ENCODE measurements at regions not wholly inside any gene's neighbourhood (a gene's known extent, or its start where the extent isn't known, plus 50 kb on each side); places are given as distances from the start of the nearest gene placed in this dataset.

DNA sequence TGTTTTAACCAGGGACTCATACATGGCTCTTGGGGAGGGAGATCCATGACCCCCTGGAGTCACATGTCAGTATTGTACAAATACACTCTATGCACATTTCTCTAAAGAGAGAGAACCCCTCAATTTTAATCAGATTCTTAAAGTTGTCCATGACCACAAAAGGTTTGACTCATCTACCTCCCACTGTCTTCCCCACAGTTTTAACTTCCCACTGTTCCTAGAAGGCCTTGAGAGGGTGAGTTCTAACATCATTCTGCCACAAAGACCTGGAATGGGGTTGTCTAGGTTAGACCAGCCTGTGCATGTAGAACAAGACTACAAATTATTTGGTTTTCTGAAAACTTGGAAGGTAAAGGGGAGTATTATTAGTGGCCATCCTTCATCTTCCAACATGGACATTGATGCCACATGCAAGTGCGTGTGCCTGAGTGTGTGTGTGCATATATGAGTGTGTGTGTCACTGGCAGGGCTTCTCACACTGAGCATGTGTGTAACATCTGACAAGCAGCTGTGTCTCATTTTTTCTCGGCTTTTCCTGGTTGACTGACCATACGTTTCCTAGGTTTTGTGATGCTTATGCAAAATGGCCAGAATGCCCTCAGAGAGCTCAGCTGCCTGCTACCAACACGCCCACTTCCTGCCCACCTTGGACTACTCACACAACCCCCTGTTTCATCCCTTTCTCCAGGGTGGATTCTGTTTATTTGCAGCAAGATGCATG is 94.6 kb upstream of the LGALSL start:
- Mint-ChIP-seq H3K36me3 (ENCODE audit: low read depth) (peaks cover 2% of the 10 kb centered on the region), H3K27me3 (peaks cover 77% of the 10 kb centered on the region), H3K27ac (no peak overlapping the region), H3K4me1 (peaks cover 16% of the 10 kb centered on the region), H3K4me3 (no peak overlapping the region)
- H3K9me3 ChIP-seq (ENCODE audit: control insufficient read depth, low read length, poor library complexity, severe bottlenecking) = no peaks in the 10 kb centered on the region
- DNase-seq = no peak
- no peak for ATAC-seq

DNA sequence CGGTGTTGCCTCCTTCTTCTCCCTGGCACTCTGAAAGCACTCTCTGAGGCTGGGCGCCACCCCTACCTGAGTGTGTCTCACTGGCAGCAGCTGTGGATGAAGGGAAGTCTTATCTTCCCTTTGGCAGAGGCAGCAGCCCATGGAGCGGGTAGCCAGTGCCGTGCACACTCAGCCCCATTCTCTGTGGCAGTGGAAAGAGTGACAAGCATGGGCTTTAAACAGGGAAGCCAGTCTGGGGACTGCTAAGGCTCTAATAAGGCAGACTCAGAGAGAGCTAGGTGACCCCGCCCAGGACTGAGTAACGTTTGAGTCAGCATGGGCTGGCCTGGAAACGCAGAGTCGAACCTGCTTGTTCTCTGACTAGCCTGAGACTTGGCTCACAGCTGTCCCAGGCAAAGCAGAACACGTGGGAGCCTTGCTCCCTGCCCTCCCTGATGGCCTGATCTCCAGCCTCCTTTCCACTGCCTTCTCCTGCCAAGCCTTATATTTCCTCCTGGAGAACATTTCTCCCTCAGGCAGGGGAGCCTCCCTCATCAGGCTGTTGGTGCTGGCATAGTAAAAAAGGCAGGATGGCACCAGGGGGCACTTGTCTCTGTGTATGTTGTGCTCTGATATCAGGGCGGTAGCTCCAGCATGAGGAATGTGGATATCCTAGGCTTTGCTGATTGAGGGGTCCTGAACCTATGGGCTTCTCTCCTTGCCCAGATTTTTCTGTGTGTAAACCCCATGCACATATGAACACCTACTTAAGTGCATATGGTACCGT is 93.9 kb upstream of the LGALSL start:
- Mint-ChIP-seq H3K27ac (no peak overlapping the region), H3K4me3 (no peak overlapping the region), H3K36me3 (ENCODE audit: low read depth) (peaks cover 2% of the 10 kb centered on the region), H3K4me1 (peaks cover 16% of the 10 kb centered on the region), H3K27me3 (peaks cover 73% of the 10 kb centered on the region)
- DNase-seq (no peak), ATAC-seq (no peak)
- no peaks in the 10 kb centered on the region for H3K9me3 ChIP-seq (ENCODE audit: control insufficient read depth, low read length, poor library complexity, severe bottlenecking)

DNA sequence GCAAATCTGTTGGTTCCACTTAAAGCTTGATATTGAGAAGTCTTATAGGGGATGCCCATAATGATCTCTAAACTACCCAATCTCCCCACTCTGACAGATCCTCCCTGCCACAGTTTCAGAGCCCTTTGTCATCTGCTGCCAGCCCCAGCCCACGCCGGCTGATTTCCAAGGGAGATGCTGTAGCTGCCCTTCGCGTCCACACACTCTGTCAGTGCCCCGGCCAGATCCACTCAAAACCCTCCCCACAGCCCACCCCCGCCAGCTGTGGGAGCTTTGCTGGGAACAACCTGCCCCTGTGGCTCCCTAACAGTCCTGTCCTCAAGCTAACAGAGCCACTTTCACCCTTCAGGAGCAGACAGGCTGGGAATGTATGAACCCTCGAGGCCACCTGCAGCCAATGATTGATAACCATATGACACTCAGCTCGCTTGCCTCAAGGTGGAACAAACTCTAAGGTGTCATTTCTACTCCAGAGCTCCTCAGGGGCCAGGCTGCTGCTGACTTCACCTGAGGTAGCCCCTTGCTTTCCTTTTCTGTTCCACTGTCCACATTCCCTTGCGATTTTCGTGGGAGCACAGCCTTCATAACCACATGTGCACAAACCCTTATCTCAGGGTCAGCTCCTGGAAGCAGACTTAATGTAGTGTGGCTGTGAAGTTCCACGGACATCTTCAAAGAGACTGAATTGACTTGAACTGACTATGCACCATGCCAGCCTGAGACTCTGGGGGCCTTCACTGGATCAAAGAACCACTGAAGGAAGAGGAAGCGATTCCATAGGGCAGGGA is 92.6 kb upstream of the LGALSL start:
- no peaks in the 10 kb centered on the region for H3K9me3 ChIP-seq (ENCODE audit: control insufficient read depth, low read length, poor library complexity, severe bottlenecking)
- Mint-ChIP-seq H3K4me1 (peaks cover 10% of the 10 kb centered on the region), H3K27me3 (peaks cover 62% of the 10 kb centered on the region), H3K36me3 (ENCODE audit: low read depth) (peaks cover 2% of the 10 kb centered on the region), H3K27ac (no peak overlapping the region), H3K4me3 (no peak overlapping the region)
- no peak for DNase-seq
- no peak for ATAC-seq

DNA sequence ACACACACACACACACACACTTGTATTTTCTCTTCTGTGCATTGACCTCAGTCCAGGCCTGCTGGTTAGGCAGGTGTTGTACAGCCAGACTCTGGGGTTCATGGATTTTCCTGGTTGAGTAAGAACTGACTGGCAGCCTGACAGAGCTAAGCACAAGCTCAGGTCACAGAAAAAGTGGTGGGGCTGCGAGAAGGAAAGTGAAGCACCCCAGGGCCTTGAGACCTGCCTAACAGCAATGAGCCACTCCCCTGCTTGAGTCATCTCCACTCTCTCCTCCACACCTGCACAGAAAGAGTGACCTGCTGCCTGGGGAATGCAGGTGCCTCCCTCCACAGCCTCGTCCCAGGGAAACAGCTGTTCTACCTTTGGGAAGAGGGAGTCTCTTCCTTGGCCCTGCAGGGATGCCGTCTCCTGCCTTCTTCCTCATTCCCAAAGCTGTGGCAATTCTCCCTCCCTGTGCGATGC is 91.4 kb upstream of the LGALSL start:
- Mint-ChIP-seq H3K4me3 (no peak overlapping the region), H3K27me3 (peaks cover 49% of the 10 kb centered on the region), H3K36me3 (ENCODE audit: low read depth) (peaks cover 2% of the 10 kb centered on the region), H3K4me1 (peaks cover 5% of the 10 kb centered on the region), H3K27ac (no peak overlapping the region)
- DNase-seq (no peak), ATAC-seq (no peak)
- H3K9me3 ChIP-seq (ENCODE audit: control insufficient read depth, low read length, poor library complexity, severe bottlenecking) = no peaks in the 10 kb centered on the region

DNA sequence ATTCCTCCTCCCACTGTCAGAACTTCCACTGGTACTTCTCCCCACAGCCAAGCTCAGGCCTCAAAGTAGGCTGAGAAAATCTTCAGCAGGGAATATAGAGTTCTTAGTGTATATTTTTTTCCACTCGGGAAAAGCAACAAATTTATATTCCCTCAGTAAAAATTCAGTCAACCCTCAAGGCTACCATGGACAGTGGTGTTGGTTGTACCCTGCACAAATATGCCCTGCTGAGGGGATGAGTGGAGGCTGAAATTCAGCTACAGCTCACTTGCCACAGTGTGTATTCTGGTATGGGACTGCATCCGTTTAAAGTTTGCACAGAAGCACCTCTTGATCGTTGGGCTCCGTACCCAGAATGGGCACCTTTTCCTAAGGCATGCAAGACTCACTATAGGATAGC is 90.8 kb upstream of the LGALSL start:
- peaks cover 5% of the 10 kb centered on the region for H3K4me1 Mint-ChIP-seq
- no peak overlapping the region for H3K27ac Mint-ChIP-seq
- DNase-seq = no peak
- no peak for ATAC-seq
- H3K27me3 Mint-ChIP-seq = peaks cover 49% of the 10 kb centered on the region
- H3K4me3 Mint-ChIP-seq = no peak overlapping the region
- no peaks in the 10 kb centered on the region for H3K9me3 ChIP-seq (ENCODE audit: control insufficient read depth, low read length, poor library complexity, severe bottlenecking)
- peaks cover 2% of the 10 kb centered on the region for H3K36me3 Mint-ChIP-seq (ENCODE audit: low read depth)

DNA sequence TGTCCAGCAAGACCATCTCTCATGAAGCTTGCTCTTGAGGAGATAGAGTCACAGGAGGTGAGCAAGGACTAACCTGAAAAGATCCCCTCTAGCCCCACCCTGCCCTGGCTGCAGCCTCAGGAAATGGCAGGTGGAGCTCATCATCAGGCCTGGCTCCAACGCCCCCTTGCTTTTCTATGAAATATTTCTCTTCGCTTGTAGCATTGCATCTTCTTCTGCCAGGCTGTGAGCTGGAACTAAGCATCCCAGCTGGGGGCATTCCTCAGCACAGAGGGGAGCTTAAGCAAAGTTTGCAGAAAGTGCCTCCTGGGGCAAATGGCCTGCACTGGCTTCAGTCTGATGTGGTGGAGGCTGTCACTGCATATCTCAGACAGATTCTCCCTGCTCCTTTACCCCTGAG is 90.1 kb upstream of the LGALSL start:
- no peak for ATAC-seq
- Mint-ChIP-seq H3K36me3 (ENCODE audit: low read depth) (peaks cover 2% of the 10 kb centered on the region), H3K4me1 (peaks cover 8% of the 10 kb centered on the region), H3K4me3 (no peak overlapping the region), H3K27me3 (peaks cover 49% of the 10 kb centered on the region), H3K27ac (no peak overlapping the region)
- no peak for DNase-seq
- no peaks in the 10 kb centered on the region for H3K9me3 ChIP-seq (ENCODE audit: control insufficient read depth, low read length, poor library complexity, severe bottlenecking)

DNA sequence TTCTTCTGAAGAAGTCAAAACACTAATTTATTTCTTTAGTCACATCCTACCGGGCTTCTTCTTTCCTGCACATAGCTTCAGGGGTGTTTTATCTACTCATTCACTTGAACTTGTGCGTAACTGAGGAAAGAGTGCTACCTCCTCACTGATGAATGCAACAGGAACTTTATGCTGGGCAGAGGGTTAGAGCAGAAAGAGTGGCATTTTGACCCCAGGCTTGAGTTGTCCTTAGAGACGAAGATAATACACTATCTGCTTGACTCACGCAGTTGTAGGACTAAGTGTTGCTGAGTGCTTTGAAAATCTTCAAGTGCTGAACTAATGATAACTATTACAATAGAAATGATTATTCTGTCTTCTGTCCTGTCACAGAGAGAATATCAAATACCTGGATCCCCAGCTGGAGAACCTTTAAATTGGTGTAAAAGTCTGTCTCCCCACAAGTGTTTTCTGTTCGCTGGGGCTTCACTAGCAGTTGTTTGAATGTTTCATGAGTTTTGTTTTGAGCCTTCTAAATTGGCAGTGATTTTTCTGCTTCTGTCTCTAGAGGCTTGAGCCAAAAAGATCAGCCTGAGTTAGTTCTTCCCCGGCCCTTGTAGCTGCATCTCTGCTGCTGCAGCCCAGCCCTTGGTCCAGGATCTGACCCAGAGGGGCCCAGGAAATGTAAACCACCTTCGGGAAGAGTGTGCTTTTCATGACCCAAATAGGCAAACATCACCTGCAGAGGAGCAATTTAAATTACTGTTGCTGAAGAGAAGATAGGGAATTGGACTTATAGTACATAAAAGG is 86.3 kb upstream of the LGALSL start:
- no peaks in the 10 kb centered on the region for H3K9me3 ChIP-seq (ENCODE audit: control insufficient read depth, low read length, poor library complexity, severe bottlenecking)
- H3K4me3 Mint-ChIP-seq = no peak overlapping the region
- H3K36me3 Mint-ChIP-seq (ENCODE audit: low read depth) = no peaks in the 10 kb centered on the region
- H3K27me3 Mint-ChIP-seq = peaks cover 23% of the 10 kb centered on the region
- DNase-seq (no peak), ATAC-seq (no peak)
- H3K27ac Mint-ChIP-seq = no peak overlapping the region
- peaks cover 5% of the 10 kb centered on the region for H3K4me1 Mint-ChIP-seq

DNA sequence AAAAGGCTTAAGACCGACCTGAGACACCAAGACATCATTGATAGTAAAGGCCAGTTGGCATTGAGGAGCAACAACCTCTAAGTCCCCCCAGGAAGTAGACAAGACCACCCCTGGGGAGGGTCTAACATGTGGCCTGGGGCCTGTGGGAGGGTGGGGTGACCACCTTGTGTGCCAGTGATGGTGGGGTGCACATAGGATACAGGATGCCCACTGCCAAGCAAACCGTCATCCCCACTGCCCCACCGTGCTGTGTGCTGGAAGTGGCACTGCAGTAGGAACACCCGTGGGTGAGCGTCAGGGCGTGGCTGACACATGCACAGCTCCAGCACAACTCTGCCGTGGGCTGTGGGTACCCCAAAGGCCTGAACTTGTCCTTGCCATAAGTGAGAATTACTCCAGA is 84.3 kb upstream of the LGALSL start:
- Mint-ChIP-seq H3K27me3 (peaks cover 9% of the 10 kb centered on the region), H3K4me1 (peaks cover 3% of the 10 kb centered on the region), H3K4me3 (no peak overlapping the region), H3K27ac (no peak overlapping the region), H3K36me3 (ENCODE audit: low read depth) (no peaks in the 10 kb centered on the region)
- H3K9me3 ChIP-seq (ENCODE audit: control insufficient read depth, low read length, poor library complexity, severe bottlenecking) = no peaks in the 10 kb centered on the region
- DNase-seq (no peak), ATAC-seq (no peak)

DNA sequence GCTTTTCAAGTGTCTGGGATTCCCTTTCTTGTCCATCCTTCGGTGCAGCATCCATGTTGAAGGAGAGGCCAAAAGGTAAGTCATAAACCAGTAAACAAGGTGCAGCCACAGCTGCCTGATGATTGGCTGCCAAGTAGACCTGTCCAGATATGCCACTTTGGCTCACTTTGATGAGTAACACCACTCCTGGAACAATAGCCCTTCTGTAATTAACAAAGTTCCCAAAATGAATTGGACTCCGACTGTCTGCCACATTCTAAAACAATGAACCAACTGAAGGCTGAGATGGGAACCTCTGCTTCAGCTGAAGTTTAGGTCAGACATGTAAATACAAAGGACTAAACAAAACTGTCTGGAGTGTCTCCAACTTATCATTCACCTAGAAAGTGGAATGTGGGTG is 82.2 kb upstream of the LGALSL start:
- peaks cover 3% of the 10 kb centered on the region for H3K4me1 Mint-ChIP-seq
- ATAC-seq (no peak), DNase-seq (no peak)
- H3K27me3 Mint-ChIP-seq = peaks cover 9% of the 10 kb centered on the region
- H3K36me3 Mint-ChIP-seq (ENCODE audit: low read depth) = no peaks in the 10 kb centered on the region
- H3K4me3 Mint-ChIP-seq = no peak overlapping the region
- H3K27ac Mint-ChIP-seq = no peak overlapping the region
- no peaks in the 10 kb centered on the region for H3K9me3 ChIP-seq (ENCODE audit: control insufficient read depth, low read length, poor library complexity, severe bottlenecking)

DNA sequence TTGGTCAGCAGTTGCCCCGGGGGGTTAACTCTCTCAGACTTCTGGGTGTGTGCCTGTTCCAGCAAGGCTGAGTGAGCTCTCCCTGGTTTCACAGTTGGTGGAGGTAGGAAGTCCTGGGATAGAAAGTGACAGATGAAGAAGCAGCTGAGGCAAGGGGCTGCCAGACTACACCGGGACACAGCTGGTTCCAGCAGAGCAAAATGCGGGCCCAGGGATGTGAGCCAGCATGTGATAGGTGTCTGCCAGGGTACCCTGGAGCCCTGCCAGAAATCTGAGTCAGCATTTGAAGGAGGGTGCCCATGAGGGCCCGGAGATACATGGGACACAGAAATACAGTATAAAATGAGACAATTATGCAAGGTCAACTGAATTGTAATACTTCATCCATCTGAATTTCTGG is 79.3 kb upstream of the LGALSL start:
- Mint-ChIP-seq H3K27ac (no peak overlapping the region), H3K27me3 (peaks cover 8% of the 10 kb centered on the region), H3K4me1 (no peaks in the 10 kb centered on the region), H3K4me3 (no peak overlapping the region), H3K36me3 (ENCODE audit: low read depth) (peaks cover 3% of the 10 kb centered on the region)
- no peak for ATAC-seq
- no peak for DNase-seq
- no peaks in the 10 kb centered on the region for H3K9me3 ChIP-seq (ENCODE audit: control insufficient read depth, low read length, poor library complexity, severe bottlenecking)

DNA sequence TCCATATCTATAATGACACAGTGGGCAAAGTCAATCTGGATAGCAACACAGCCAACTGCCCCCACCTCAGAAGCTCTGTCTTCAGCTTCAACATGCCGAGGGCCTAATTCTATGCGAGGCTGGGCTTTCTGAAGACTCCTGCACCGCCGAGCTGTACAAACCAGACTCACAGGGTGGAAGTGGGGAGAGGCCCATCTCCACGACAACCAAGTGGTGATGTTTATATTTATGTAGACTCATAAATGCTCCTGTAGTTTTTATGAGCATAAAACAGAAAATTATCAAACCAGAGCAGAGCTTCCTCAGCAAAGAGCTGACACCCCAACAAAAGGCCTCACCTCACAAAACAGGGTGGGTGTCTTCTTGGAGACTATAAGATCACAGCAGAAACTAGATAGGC is 77.0 kb upstream of the LGALSL start:
- Mint-ChIP-seq H3K27me3 (peaks cover 22% of the 10 kb centered on the region), H3K4me1 (no peaks in the 10 kb centered on the region), H3K27ac (no peak overlapping the region), H3K36me3 (ENCODE audit: low read depth) (peaks cover 4% of the 10 kb centered on the region), H3K4me3 (no peak overlapping the region)
- no peaks in the 10 kb centered on the region for H3K9me3 ChIP-seq (ENCODE audit: control insufficient read depth, low read length, poor library complexity, severe bottlenecking)
- ATAC-seq (peak; percentile 39), DNase-seq (no peak)

DNA sequence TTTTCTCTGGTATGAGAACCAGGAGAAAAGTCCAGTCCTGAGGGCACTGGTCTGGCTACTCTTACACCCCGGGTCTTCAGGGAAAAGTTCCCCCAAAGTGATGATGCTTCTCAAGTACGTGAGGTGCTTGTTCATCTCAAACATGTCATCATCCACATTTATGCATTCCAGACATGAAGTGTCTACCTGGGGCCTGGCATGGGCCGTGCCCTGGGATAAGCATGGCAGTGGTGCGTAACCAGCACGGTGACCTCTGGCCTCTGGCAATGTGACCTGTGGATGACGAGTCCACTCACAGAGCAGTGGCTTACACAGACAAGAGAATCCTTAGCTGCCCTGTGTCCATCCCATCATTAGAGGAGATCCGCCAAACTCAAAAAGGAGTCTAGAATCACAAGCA is 74.8 kb upstream of the LGALSL start:
- Mint-ChIP-seq H3K4me1 (no peaks in the 10 kb centered on the region), H3K4me3 (no peak overlapping the region), H3K27me3 (peaks cover 28% of the 10 kb centered on the region), H3K36me3 (ENCODE audit: low read depth) (peaks cover 4% of the 10 kb centered on the region), H3K27ac (no peak overlapping the region)
- no peaks in the 10 kb centered on the region for H3K9me3 ChIP-seq (ENCODE audit: control insufficient read depth, low read length, poor library complexity, severe bottlenecking)
- DNase-seq (no peak), ATAC-seq (no peak)
